ENCODE measurements at regions not wholly inside any gene's neighbourhood (a gene's known extent, or its start where the extent isn't known, plus 50 kb on each side); places are given as distances from the start of the nearest gene placed in this dataset.

DNA sequence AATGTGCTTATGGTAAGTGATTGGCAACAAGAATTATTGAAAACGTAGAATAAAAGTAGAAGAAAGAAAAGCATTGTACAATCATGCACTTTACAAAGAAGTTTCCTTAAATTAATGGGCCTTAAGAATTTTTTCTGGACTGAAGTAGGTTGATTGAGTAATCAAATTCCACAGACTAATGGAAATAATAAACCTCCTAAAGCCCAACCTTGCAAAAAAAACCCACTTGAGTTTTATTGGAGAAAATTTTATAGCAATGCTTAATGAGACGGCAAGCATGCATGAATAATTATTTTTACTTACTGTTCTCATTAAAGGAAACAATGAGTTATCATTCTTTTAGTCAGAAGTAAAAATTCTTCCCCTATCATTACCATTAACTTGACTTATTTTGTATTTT is 676.1 kb upstream of the C9orf72 start:
- Mint-ChIP-seq H3K27ac (no peak overlapping the region), H3K36me3 (ENCODE audit: low read depth) (no peaks in the 10 kb centered on the region), H3K4me3 (no peak overlapping the region), H3K27me3 (no peaks in the 10 kb centered on the region), H3K4me1 (no peaks in the 10 kb centered on the region), H3K9me3 (peaks cover 3% of the 10 kb centered on the region)
- ChIA-PET CTCF (no interaction called here), POLR2A (no interaction called here)
- no peak for DNase-seq

DNA sequence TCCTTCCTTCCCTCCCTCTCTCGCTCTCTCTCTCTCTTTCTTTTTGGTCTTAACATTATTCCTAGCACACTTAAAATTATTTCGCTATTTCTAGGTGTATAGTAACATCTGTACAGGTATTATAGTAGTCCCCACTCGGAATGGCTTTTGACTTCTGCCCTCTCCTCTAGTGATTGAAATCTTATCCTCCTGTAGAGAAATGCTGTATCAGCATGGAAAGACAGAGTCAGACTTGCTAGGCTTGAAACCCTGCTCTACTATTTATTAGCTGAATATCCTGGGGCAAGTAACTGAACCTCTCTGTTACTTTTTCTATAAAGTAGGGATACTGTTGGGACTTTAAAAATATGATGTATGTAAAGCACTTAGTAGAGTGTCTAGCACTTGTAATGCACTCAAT is 681.9 kb upstream of the C9orf72 start:
- CTCF ChIA-PET, result no interaction called here

DNA sequence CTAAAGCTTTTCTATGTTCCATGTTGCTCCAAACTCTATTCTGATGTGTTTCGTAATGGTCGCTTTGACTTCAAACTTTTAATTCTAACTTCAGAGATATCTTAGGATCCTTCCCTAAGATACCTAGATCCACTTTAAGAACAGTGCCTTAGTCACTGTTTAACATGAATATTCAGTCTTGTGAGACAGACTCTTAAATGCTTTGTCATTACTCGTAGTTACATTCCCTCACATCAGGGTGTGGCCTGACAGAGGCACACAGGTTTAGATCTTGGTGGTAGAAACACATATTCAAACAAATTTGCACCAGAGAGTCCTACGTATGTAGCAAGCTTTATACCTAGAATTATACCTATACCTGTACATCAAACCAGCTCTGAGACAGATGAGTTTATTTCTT is 687.0 kb upstream of the C9orf72 start:
- Mint-ChIP-seq H3K27me3 (no peaks in the 10 kb centered on the region), H3K4me1 (no peaks in the 10 kb centered on the region), H3K4me3 (no peak overlapping the region), H3K9me3 (peaks cover 6% of the 10 kb centered on the region), H3K36me3 (ENCODE audit: low read depth) (no peaks in the 10 kb centered on the region), H3K27ac (no peak overlapping the region)
- POLR2A ChIA-PET, result no interaction called here
- CTCF ChIA-PET, result no interaction called here
- DNase-seq, result no peak

More for the DNA sequence above, 681.9 kb upstream of the C9orf72 start:
- no peak overlapping the region for H3K27ac Mint-ChIP-seq
- no peaks in the 10 kb centered on the region for H3K36me3 Mint-ChIP-seq (ENCODE audit: low read depth)
- H3K4me1 Mint-ChIP-seq, result no peaks in the 10 kb centered on the region
- peaks cover 6% of the 10 kb centered on the region for H3K9me3 Mint-ChIP-seq
- no peaks in the 10 kb centered on the region for H3K27me3 Mint-ChIP-seq
- H3K4me3 Mint-ChIP-seq, result no peak overlapping the region
- no peak for DNase-seq
- POLR2A ChIA-PET, result no interaction called here

DNA sequence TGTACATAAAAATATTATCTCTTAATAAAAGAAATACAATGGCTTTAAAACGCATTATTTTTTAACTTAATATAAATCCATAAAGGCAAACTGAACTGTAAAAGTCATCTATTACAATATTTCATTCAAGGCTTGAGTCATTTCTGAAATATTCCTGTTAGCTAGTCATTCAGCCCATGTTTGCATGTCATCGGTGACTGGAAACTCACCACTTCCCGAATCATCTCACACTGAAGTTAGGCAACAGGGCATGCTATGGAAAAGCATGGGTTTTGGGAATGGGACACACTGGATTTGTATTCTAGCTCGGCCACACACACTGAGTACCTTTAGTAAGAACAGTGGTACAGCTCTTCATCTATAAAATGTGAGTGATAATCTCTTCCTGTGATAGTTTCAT is 691.1 kb upstream of the C9orf72 start:
- Mint-ChIP-seq H3K27ac (no peak overlapping the region), H3K4me3 (no peak overlapping the region), H3K27me3 (no peaks in the 10 kb centered on the region), H3K9me3 (peaks cover 7% of the 10 kb centered on the region), H3K4me1 (no peaks in the 10 kb centered on the region), H3K36me3 (ENCODE audit: low read depth) (no peaks in the 10 kb centered on the region)
- ChIA-PET POLR2A (no interaction called here), CTCF (no interaction called here)
- DNase-seq, result no peak

DNA sequence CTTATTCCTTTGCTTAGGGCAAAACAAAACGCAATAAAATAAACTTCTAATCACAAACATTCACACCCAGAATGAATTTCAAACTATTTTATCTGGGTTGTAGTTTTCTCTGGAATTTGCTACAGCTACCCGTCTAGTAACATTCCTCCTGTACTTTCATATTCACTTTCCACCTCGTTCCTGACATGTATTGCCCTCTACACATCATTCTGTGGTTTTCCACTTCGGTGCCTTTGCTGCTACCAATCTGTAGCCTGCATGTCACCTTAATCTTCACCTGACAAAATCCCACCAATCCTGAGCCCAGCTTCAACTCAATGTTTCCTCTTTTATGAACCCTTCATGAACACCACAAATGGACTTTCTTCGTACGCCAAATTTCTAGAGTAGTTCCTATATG is 694.1 kb upstream of the C9orf72 start:
- peaks cover 5% of the 10 kb centered on the region for H3K9me3 Mint-ChIP-seq
- CTCF ChIA-PET, result no interaction called here
- no peaks in the 10 kb centered on the region for H3K27me3 Mint-ChIP-seq
- no peak overlapping the region for H3K27ac Mint-ChIP-seq
- POLR2A ChIA-PET, result no interaction called here
- no peaks in the 10 kb centered on the region for H3K4me1 Mint-ChIP-seq
- H3K4me3 Mint-ChIP-seq, result no peak overlapping the region
- no peak for DNase-seq
- H3K36me3 Mint-ChIP-seq (ENCODE audit: low read depth), result no peaks in the 10 kb centered on the region

DNA sequence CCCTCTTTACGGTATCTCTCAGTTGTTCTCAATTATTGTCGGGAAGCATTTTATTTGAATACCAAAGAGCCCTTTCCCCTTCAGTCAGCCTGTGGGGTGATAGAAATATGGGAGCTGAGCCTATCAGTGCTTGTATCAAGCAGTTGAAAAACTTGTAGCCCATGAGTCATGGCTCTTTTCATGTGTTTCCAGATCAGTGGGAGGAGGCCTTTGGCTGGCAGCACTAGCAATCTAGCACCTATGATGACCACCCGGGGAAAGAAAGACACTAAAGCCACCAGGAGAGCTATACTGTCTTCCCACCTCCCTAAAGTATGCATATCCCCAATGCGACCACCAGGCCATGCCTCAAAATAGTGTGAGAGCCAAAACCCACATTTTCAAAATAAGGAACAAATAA is 696.9 kb upstream of the C9orf72 start:
- no peak for DNase-seq
- Mint-ChIP-seq H3K4me3 (no peak overlapping the region), H3K4me1 (no peaks in the 10 kb centered on the region), H3K27me3 (no peaks in the 10 kb centered on the region), H3K36me3 (ENCODE audit: low read depth) (no peaks in the 10 kb centered on the region), H3K27ac (no peak overlapping the region), H3K9me3 (peaks cover 5% of the 10 kb centered on the region)
- ChIA-PET CTCF (no interaction called here), POLR2A (no interaction called here)

DNA sequence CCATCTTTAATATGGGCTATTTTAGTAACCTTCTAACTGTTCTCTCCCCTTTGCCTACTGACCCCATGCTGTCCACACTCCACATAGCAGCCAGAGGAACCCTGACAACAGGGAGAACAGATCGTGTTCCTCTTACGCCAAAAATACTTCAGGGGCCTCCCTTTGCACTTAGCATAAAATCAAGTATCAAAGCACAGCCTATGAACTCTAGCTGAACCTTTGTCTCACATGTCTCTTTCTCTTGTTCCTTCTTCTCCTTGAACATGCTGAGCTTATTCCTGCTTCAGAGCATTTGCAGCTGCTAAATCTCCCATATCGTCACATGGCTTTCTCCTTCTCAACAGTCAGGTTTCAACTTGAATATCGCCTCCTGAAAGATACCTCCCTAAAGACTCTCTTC is 698.8 kb upstream of the C9orf72 start:
- ChIA-PET CTCF (no interaction called here), POLR2A (no interaction called here)
- no peak for DNase-seq
- no peaks in the 10 kb centered on the region for H3K4me1 Mint-ChIP-seq
- peaks cover 5% of the 10 kb centered on the region for H3K9me3 Mint-ChIP-seq
- H3K4me3 Mint-ChIP-seq, result no peak overlapping the region
- H3K27me3 Mint-ChIP-seq, result no peaks in the 10 kb centered on the region
- no peaks in the 10 kb centered on the region for H3K36me3 Mint-ChIP-seq (ENCODE audit: low read depth)
- no peak overlapping the region for H3K27ac Mint-ChIP-seq

DNA sequence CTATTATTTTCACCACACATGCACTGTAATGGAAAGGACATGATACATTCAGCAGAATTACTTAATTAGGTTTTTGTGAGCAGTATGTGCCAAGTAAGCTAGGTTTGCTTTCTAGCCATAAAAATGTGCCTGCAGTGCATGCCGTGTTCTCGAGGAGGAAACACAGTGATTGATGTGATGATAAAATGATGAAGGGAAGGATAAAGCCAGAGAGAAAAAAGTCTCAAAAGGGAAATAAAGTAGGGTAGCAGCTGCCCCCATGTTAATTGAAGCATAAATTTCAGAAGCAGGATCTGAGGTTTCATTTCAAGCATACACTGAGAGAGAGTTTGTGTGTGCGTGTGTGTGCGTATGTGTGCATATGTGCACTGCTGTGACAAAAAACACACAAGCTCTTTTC is 714.2 kb upstream of the C9orf72 start:
- no peak overlapping the region for H3K4me3 Mint-ChIP-seq
- no peaks in the 10 kb centered on the region for H3K36me3 Mint-ChIP-seq (ENCODE audit: low read depth)
- H3K4me1 Mint-ChIP-seq, result no peaks in the 10 kb centered on the region
- POLR2A ChIA-PET, result no interaction called here
- peaks cover 3% of the 10 kb centered on the region for H3K9me3 Mint-ChIP-seq
- H3K27ac Mint-ChIP-seq, result no peak overlapping the region
- CTCF ChIA-PET, result no interaction called here
- H3K27me3 Mint-ChIP-seq, result no peaks in the 10 kb centered on the region
- DNase-seq, result no peak

DNA sequence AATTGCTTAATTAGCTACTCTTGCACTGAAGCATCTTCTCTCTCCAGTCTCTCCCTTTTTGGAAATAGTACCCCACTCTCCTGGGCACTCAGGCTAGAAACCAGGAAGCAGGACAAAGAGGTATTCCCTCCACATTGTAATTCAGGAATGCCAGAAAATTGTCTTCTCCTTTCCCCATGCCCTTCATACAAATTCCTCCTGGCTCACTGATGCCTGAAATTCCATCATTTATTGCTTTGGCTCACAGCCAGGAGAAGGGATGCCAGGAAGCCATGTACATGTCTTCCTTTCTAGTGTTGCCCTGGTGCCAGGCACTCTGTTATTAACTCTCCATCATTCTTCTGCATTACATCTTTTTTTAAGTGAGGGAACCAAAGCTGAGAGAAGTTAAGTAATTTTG is 716.5 kb upstream of the C9orf72 start:
- Mint-ChIP-seq H3K4me3 (no peak overlapping the region), H3K36me3 (ENCODE audit: low read depth) (no peaks in the 10 kb centered on the region), H3K9me3 (peaks cover 3% of the 10 kb centered on the region), H3K27ac (no peak overlapping the region), H3K4me1 (no peaks in the 10 kb centered on the region), H3K27me3 (no peaks in the 10 kb centered on the region)
- ChIA-PET POLR2A (no interaction called here), CTCF (no interaction called here)
- no peak for DNase-seq

DNA sequence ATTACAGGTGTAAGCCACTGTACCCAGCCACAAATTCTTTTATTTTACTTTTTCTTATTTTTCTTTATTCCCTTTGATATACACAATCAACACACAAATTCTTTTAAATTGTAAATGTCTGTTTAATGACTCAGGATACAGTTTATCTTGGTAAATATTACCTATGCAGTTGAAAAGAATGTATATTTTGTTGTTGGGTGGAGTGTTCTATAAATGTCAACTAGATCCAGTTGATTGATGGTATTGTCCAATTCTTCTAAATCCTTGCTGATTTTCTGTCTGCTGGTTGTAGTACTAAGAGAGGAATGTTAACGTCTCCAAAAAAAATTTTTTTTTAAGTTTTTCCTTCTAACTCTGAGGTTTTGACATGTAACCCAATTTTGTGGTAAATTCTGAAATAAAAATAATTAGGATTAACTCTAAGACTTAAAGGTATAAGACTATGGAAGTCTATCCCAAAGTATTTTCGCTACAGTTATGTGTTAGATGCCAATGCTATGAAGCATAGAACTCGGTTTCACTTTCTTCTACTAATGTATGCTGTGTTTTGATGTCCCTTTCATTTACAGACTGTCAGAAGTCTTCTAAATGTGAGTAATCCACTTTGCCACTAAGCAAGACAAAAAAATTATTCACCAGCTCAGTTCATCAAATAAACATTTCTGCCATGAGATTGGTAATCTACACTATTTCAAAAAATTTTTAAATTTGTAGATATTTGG is 720.2 kb upstream of the C9orf72 start:
- CTCF ChIA-PET, result no interaction called here

DNA sequence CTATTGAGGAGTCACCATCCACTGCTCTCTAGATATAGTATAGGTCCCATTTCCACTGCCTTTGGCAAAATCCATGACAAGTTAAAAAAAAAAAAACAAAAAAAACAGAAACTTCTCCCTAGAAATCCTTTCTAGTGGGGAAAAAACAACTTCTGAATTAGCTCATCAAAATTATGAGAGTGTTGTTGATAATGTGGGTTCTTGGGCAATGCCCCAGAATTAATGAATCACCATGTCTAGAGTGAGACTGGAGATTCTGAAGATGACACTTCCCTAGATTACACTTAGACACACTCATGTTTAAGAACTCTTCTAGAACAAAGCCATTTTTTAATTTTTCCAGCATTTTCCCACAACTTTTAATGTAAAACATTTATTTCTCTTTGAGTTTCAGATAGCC is 728.0 kb upstream of the C9orf72 start:
- DNase-seq, result no peak
- Mint-ChIP-seq H3K9me3 (no peaks in the 10 kb centered on the region), H3K27ac (no peak overlapping the region), H3K4me3 (no peak overlapping the region), H3K4me1 (no peaks in the 10 kb centered on the region), H3K36me3 (ENCODE audit: low read depth) (no peaks in the 10 kb centered on the region), H3K27me3 (no peaks in the 10 kb centered on the region)
- ChIA-PET CTCF (interaction anchor here (0.7 kb wide), 1 partner anchor 9 kb away, joined by 3 read pairs; no protein-coding TSS in a partner anchor), POLR2A (no interaction called here)

More for the DNA sequence above, 720.2 kb upstream of the C9orf72 start:
- H3K4me3 Mint-ChIP-seq, result no peak overlapping the region
- H3K9me3 Mint-ChIP-seq, result peaks cover 3% of the 10 kb centered on the region
- no peak overlapping the region for H3K27ac Mint-ChIP-seq
- DNase-seq, result no peak
- POLR2A ChIA-PET, result no interaction called here
- no peaks in the 10 kb centered on the region for H3K27me3 Mint-ChIP-seq
- H3K36me3 Mint-ChIP-seq (ENCODE audit: low read depth), result no peaks in the 10 kb centered on the region
- no peaks in the 10 kb centered on the region for H3K4me1 Mint-ChIP-seq

DNA sequence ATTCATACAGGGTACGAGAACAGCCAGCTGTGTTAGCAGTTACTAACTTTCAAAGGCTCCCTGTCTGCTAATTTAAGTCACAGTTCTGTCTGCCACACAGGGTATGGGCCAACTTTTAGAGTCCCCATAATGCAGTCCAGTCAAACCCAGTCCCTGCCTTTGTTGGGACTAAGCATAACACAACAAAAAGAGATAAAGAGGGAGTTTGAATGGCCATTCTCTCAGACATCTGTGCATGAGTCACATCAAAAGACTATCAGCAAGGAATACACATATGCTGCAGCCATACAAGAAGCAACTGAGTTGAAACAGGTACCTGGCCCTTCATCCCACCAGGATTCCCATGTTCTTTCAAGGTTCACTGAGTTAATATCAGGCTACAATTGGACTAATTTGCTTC is 744.5 kb upstream of the C9orf72 start:
- Mint-ChIP-seq H3K4me1 (no peaks in the 10 kb centered on the region), H3K27me3 (no peaks in the 10 kb centered on the region), H3K27ac (no peak overlapping the region), H3K9me3 (no peaks in the 10 kb centered on the region), H3K36me3 (ENCODE audit: low read depth) (no peaks in the 10 kb centered on the region), H3K4me3 (no peak overlapping the region)
- DNase-seq, result no peak
- ChIA-PET POLR2A (no interaction called here), CTCF (no interaction called here)

DNA sequence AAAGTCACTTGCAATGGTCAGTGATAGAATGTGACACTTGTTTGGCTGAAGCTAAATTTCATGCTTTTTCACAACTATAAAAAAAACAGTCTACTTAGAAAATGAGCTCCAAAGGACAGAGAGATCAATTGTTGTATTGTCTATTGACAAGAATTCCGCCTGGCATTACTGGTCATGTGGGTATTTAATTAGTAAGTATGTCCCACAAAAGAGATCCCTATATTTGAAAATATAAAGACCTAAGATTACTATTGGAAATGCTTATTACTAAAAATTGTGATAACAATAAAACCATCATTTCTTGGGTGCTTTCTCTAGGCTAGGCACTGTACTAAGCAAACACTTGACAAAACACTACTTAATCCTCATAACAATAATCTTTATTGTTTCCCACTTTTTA is 745.2 kb upstream of the C9orf72 start:
- DNase-seq, result no peak
- POLR2A ChIA-PET, result no interaction called here
- Mint-ChIP-seq H3K27ac (no peak overlapping the region), H3K27me3 (no peaks in the 10 kb centered on the region), H3K4me3 (no peak overlapping the region), H3K9me3 (no peaks in the 10 kb centered on the region), H3K4me1 (no peaks in the 10 kb centered on the region), H3K36me3 (ENCODE audit: low read depth) (no peaks in the 10 kb centered on the region)
- CTCF ChIA-PET, result no interaction called here

DNA sequence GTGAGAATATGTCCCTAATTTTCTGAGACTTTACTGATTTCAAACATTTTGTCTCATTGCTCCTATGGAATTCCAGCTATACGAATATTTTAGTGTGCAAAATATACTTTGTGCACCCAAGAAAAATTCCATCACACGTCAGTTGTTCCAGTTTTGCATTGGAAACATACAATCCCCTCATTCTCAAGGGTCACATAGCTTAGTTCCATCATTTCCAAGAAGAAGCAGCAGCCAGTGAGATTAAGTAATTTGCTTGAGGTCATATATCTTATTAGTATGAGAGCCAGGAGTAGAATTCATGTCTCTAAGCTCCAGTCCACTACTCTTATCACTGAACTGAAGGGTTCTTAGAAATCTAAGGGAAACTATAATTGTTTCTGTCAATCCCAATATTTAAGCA is 746.7 kb upstream of the C9orf72 start:
- CTCF ChIA-PET, result no interaction called here
- H3K4me3 Mint-ChIP-seq, result no peak overlapping the region
- no peak overlapping the region for H3K27ac Mint-ChIP-seq
- DNase-seq, result no peak
- no peaks in the 10 kb centered on the region for H3K4me1 Mint-ChIP-seq
- no peaks in the 10 kb centered on the region for H3K36me3 Mint-ChIP-seq (ENCODE audit: low read depth)
- POLR2A ChIA-PET, result no interaction called here
- no peaks in the 10 kb centered on the region for H3K9me3 Mint-ChIP-seq
- no peaks in the 10 kb centered on the region for H3K27me3 Mint-ChIP-seq

DNA sequence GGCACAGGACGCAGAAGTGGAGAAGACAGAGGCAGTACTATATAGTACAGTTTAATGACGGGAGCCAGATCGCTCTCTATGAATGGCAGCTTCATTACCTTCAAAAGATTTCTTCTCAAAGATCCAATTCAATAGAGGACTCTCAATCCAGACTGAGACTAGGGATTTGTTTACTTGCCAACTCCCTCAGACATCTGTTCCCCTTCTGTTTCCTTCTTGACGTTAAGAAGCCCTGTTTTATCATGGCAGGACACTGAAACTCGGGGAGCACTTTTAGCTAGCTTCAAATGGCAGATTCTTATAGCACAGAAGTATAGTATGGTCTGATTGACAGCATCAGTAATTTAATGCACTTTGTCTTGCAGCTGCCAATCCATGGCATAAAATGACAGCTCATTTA is 747.3 kb upstream of the C9orf72 start:
- DNase-seq, result no peak
- POLR2A ChIA-PET, result no interaction called here
- no peaks in the 10 kb centered on the region for H3K36me3 Mint-ChIP-seq (ENCODE audit: low read depth)
- CTCF ChIA-PET, result no interaction called here
- no peaks in the 10 kb centered on the region for H3K4me1 Mint-ChIP-seq
- no peak overlapping the region for H3K4me3 Mint-ChIP-seq
- no peaks in the 10 kb centered on the region for H3K27me3 Mint-ChIP-seq
- no peak overlapping the region for H3K27ac Mint-ChIP-seq
- no peaks in the 10 kb centered on the region for H3K9me3 Mint-ChIP-seq

All from activated CD4-positive, alpha-beta memory T cell treated with anti-CD3 and anti-CD28 coated beads, Interleukin-2, amount 10 ng/mL, durations not matched to agents 7 days and 5 days (primary cell).